Bronchial epithelial cell (primary cell): ENCODE measurements at regions not wholly inside any gene's neighbourhood (a gene's known extent, or its start where the extent isn't known, plus 50 kb on each side); places are given as distances from the start of the nearest gene placed in this dataset.

ENCODE experiments used
- DNase-seq: peaks from one replicate; pipeline ENCODE4 v3.0.0-alpha.2; 2010; ENCODE audit warnings: low read depth
- FAIRE-seq: peaks from 2 replicates; lab custom pipeline; 2011; peaks lifted over from hg19 to GRCh38; lab: Jason Lieb, UNC
- H3K27me3 ChIP-seq: 2 replicates; pipeline ENCODE4 v1.5.1; 2011; ENCODE audit warnings: low read length; ENCODE audit not compliant: control insufficient read depth, insufficient read depth
- H3K36me3 ChIP-seq: 2 replicates; pipeline ENCODE4 v1.5.1; 2011; ENCODE audit warnings: low read length; ENCODE audit not compliant: control insufficient read depth, insufficient read depth
- H3K4me3 ChIP-seq: 2 replicates; pipeline ENCODE4 v1.5.1; 2011; ENCODE audit warnings: mild to moderate bottlenecking, low read depth, low read length, control low read depth
- CTCF ChIP-seq: IDR thresholded peaks from 2 replicates; pipeline ENCODE4 v1.5.1; 2011; ENCODE audit warnings: mild to moderate bottlenecking, moderate library complexity, low read length, control low read depth, inconsistent platforms; ENCODE audit not compliant: insufficient read depth, severe bottlenecking

- TF ChIP-seq CTCF, result no peak
- H3K36me3 ChIP-seq, result no peaks in the 10 kb centered on the region
- no peak overlapping the region for H3K4me3 ChIP-seq
- FAIRE-seq (no peak), DNase-seq (no peak)
- H3K27me3 ChIP-seq, result no peaks in the 10 kb centered on the region
Observed at GRCh38 chr2:88829607-88830463, 138.4 kb downstream of the RPIA start.

GRCh38 chr2:88831071-88831791 is 139.8 kb downstream of the RPIA start:
- Histone ChIP-seq H3K36me3 (no peaks in the 10 kb centered on the region), H3K4me3 (no peak overlapping the region), H3K27me3 (no peaks in the 10 kb centered on the region)
- TF ChIP-seq CTCF, result no peak
- FAIRE-seq, result no peak
- DNase-seq, result peak; percentile 45

GRCh38 chr2:88831792-88832248 is 140.3 kb downstream of the RPIA start:
- FAIRE-seq (no peak), DNase-seq (no peak)
- TF ChIP-seq CTCF, result peak; percentile 68
- no peaks in the 10 kb centered on the region for H3K27me3 ChIP-seq
- H3K36me3 ChIP-seq, result no peaks in the 10 kb centered on the region
- H3K4me3 ChIP-seq, result no peak overlapping the region

- no peak for FAIRE-seq
- H3K36me3 ChIP-seq, result no peaks in the 10 kb centered on the region
- no peak overlapping the region for H3K4me3 ChIP-seq
- no peaks in the 10 kb centered on the region for H3K27me3 ChIP-seq
- DNase-seq, result no peak
- no peak for TF ChIP-seq CTCF
Observed at GRCh38 chr2:88832311-88832991, 141.0 kb downstream of the RPIA start.

GRCh38 chr2:88832992-88833389 is 141.5 kb downstream of the RPIA start:
- TF ChIP-seq CTCF, result no peak
- no peak for FAIRE-seq
- H3K36me3 ChIP-seq, result no peaks in the 10 kb centered on the region
- no peak overlapping the region for H3K4me3 ChIP-seq
- H3K27me3 ChIP-seq, result no peaks in the 10 kb centered on the region
- DNase-seq, result no peak
